Upper lobe of right lung (tissue), 1 donor: ENCODE measurements at regions not wholly inside any gene's neighbourhood (a gene's known extent, or its start where the extent isn't known, plus 50 kb on each side); places are given as distances from the start of the nearest gene placed in this dataset.

Experiments
- ATAC-seq: fragments of 200-7000 bp; cut with Tn5 transposase; one replicate; pipeline ENCODE4 v1.9.1; 2020; ENCODE audit warnings: mild to moderate bottlenecking, moderate library complexity
- DNase-seq: peaks from one replicate; pipeline ENCODE4 v3.0.0-alpha.2; 2020
- H3K27ac ChIP-seq: fragments of 200-600 bp; one replicate; pipeline ENCODE4 v1.8.0; 2022
- H3K27me3 ChIP-seq: fragments of 200-600 bp; one replicate; pipeline ENCODE4 v1.8.0; 2022; ENCODE audit warnings: mild to moderate bottlenecking
- H3K36me3 ChIP-seq: fragments of 200-600 bp; one replicate; pipeline ENCODE4 v1.8.0; 2022
- H3K4me1 ChIP-seq: fragments of 200-600 bp; one replicate; pipeline ENCODE4 v1.8.0; 2022
- H3K4me3 ChIP-seq: fragments of 200-600 bp; one replicate; pipeline ENCODE4 v1.8.0; 2022; ENCODE audit warnings: mild to moderate bottlenecking
- H3K9me3 ChIP-seq: fragments of 200-600 bp; one replicate; pipeline ENCODE4 v1.8.0; 2022
- CTCF ChIP-seq: fragments of 200-600 bp; IDR thresholded peaks from one replicate; pipeline ENCODE4 v1.8.0; 2022; ENCODE audit warnings: antibody characterized with exemption
- intact Hi-C: fragments of 100-400 bp; cut with DNase I; formaldehyde crosslinking; loops from one replicate; pipeline ENCODE4 v1.11.0; 2022
- donor health status: DM: no; HTN: yes; CAD: no; lungs with severe emphysema.

GRCh38 chr15:29903028-29903427 lies 80.8 kb upstream of the TJP1 start:
- no peaks in the 10 kb centered on the region for H3K4me1 ChIP-seq
- H3K27me3 ChIP-seq, result no peaks in the 10 kb centered on the region
- TF ChIP-seq CTCF, result no peak
- intact Hi-C loops, result no loop called here
- no peaks in the 10 kb centered on the region for H3K9me3 ChIP-seq
- H3K4me3 ChIP-seq, result no peak overlapping the region
- no peak overlapping the region for H3K27ac ChIP-seq
- no peaks in the 10 kb centered on the region for H3K36me3 ChIP-seq
- no peak for DNase-seq
- ATAC-seq, result no peak

- Histone ChIP-seq H3K4me1 (no peaks in the 10 kb centered on the region), H3K27ac (no peak overlapping the region), H3K27me3 (no peaks in the 10 kb centered on the region), H3K9me3 (no peaks in the 10 kb centered on the region), H3K4me3 (no peak overlapping the region), H3K36me3 (no peaks in the 10 kb centered on the region)
- no peak for TF ChIP-seq CTCF
- intact Hi-C loops, result no loop called here
- no peak for ATAC-seq
- no peak for DNase-seq
Observed at GRCh38 chr15:29900237-29901189, 78.2 kb upstream of the TJP1 start.

- intact Hi-C loops, result no loop called here
- no peak for DNase-seq
Observed at GRCh38 chr15:29896062-29896461, 73.8 kb upstream of the TJP1 start.

GRCh38 chr15:29891096-29891457 lies 68.8 kb upstream of the TJP1 start:
- intact Hi-C loops, result no loop called here
- no peak for ATAC-seq
- no peak overlapping the region for H3K27ac ChIP-seq
- no peak overlapping the region for H3K4me3 ChIP-seq
- DNase-seq, result no peak
- H3K36me3 ChIP-seq, result no peaks in the 10 kb centered on the region
- H3K27me3 ChIP-seq, result no peaks in the 10 kb centered on the region
- TF ChIP-seq CTCF, result no peak
- H3K9me3 ChIP-seq, result no peaks in the 10 kb centered on the region
- H3K4me1 ChIP-seq, result no peaks in the 10 kb centered on the region

More at GRCh38 chr15:29896062-29896461, 73.8 kb upstream of the TJP1 start:
- no peaks in the 10 kb centered on the region for H3K27me3 ChIP-seq
- H3K4me3 ChIP-seq, result no peak overlapping the region
- no peak for TF ChIP-seq CTCF
- no peak for ATAC-seq
- no peaks in the 10 kb centered on the region for H3K36me3 ChIP-seq
- H3K4me1 ChIP-seq, result no peaks in the 10 kb centered on the region
- no peaks in the 10 kb centered on the region for H3K9me3 ChIP-seq
- H3K27ac ChIP-seq, result no peak overlapping the region

- no peak for TF ChIP-seq CTCF
- no peaks in the 10 kb centered on the region for H3K9me3 ChIP-seq
- DNase-seq (no peak), ATAC-seq (no peak)
- no peak overlapping the region for H3K27ac ChIP-seq
- no peak overlapping the region for H3K4me3 ChIP-seq
- H3K4me1 ChIP-seq, result no peaks in the 10 kb centered on the region
- intact Hi-C loops, result no loop called here
- no peaks in the 10 kb centered on the region for H3K36me3 ChIP-seq
- no peaks in the 10 kb centered on the region for H3K27me3 ChIP-seq
Observed at GRCh38 chr15:29890336-29891095, 68.2 kb upstream of the TJP1 start.
